SK-N-SH treated with all-trans-retinoic acid at 6 μM for 48 hours (cell line): ENCODE measurements at regions not wholly inside any gene's neighbourhood (a gene's known extent, or its start where the extent isn't known, plus 50 kb on each side); places are given as distances from the start of the nearest gene placed in this dataset.

ENCODE experiments used
- ARNTL ChIP-seq: fragments of 450-650 bp; formaldehyde crosslinking; IDR thresholded peaks from 2 replicates; pipeline ENCODE4 v1.5.0; 2020; ENCODE audit warnings: low read depth, mild to moderate bottlenecking, moderate library complexity, borderline replicate concordance
- BACH2 ChIP-seq: fragments of 250-450 bp; sonication (Bioruptor Pico); IDR thresholded peaks from 2 replicates; pipeline ENCODE4 v1.9.0; 2021; ENCODE audit warnings: mild to moderate bottlenecking, borderline replicate concordance
- CSDC2 ChIP-seq: fragments of 250-450 bp; sonication (Bioruptor Pico); IDR thresholded peaks from 2 replicates; pipeline ENCODE4 v1.5.0; 2020; ENCODE audit warnings: mild to moderate bottlenecking, moderate library complexity
- PATZ1 ChIP-seq: fragments of 250-450 bp; sonication (Bioruptor Pico); IDR thresholded peaks from 2 replicates; pipeline ENCODE4 v1.8.0; 2020; ENCODE audit warnings: mild to moderate bottlenecking, moderate library complexity, borderline replicate concordance
- SNAI2 ChIP-seq: fragments of 250-450 bp; sonication (Bioruptor Pico); IDR thresholded peaks from 2 replicates; pipeline ENCODE4 v1.5.0; 2020; ENCODE audit warnings: mild to moderate bottlenecking, moderate library complexity
- TOX ChIP-seq: fragments of 250-450 bp; sonication (Bioruptor Pico); IDR thresholded peaks from 2 replicates; pipeline ENCODE4 v1.8.0; 2021; ENCODE audit warnings: mild to moderate bottlenecking, moderate library complexity, borderline replicate concordance
- ZFP30 ChIP-seq: fragments of 450-650 bp; formaldehyde crosslinking; IDR thresholded peaks from 2 replicates; pipeline ENCODE4 v1.5.0; 2022; ENCODE audit warnings: mild to moderate bottlenecking, moderate library complexity
- ZNF565 ChIP-seq: fragments of 450-650 bp; formaldehyde crosslinking; conservative IDR thresholded peaks from 2 replicates; pipeline ENCODE4 v1.5.0; 2020; ENCODE audit warnings: low read depth, mild to moderate bottlenecking, moderate library complexity
- ZNF70 ChIP-seq: fragments of 450-650 bp; formaldehyde crosslinking; IDR thresholded peaks from 2 replicates; pipeline ENCODE4 v1.5.0; 2020; ENCODE audit warnings: mild to moderate bottlenecking, moderate library complexity
- TF ChIP-seq, protein P1 (sequence below): fragments of 250-450 bp; sonication (Bioruptor Pico); IDR thresholded peaks from 2 replicates; pipeline ENCODE4 v1.5.1; 2021; ENCODE audit warnings: mild to moderate bottlenecking, moderate library complexity
- TF ChIP-seq, protein P2 (sequence below): fragments of 250-450 bp; sonication (Bioruptor Pico); IDR thresholded peaks from 2 replicates; pipeline ENCODE4 v1.5.0; 2020; ENCODE audit warnings: mild to moderate bottlenecking, moderate library complexity

DNA sequence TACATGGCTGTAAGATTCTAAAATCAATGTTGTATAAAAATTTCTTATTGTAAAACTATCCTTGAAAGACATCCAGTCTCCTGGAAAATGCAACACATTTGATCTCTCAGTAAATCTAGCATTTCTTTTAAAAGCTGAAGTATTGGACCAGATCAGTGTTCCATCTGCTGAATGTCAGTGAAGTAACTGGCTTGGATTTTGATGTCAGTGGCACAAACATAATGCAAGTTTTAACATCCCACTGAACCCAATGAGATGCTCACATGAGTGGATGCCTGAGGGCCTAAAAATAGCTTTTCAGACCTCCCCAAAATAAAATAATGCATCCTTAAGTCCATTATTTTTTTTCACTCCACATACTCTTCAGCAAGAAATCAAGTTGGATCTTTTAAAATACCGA is 1432.2 kb downstream of the MRPL39 start:
- TF ChIP-seq ARNTL (no peak), PATZ1 (CRISPR knock-in tag) (no peak), ZNF565 (CRISPR knock-in tag) (no peak), TOX (CRISPR knock-in tag) (no peak), ZFP30 (CRISPR knock-in tag) (no peak), BACH2 (no peak), ZNF70 (CRISPR knock-in tag) (no peak), CSDC2 (CRISPR knock-in tag) (no peak), SNAI2 (CRISPR knock-in tag) (no peak)
- TF ChIP-seq, protein P1, sequence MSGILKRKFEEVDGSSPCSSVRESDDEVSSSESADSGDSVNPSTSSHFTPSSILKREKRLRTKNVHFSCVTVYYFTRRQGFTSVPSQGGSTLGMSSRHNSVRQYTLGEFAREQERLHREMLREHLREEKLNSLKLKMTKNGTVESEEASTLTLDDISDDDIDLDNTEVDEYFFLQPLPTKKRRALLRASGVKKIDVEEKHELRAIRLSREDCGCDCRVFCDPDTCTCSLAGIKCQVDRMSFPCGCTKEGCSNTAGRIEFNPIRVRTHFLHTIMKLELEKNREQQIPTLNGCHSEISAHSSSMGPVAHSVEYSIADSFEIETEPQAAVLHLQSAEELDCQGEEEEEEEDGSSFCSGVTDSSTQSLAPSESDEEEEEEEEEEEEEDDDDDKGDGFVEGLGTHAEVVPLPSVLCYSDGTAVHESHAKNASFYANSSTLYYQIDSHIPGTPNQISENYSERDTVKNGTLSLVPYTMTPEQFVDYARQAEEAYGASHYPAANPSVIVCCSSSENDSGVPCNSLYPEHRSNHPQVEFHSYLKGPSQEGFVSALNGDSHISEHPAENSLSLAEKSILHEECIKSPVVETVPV (CRISPR knock-in tag), result no peak
- TF ChIP-seq, protein P2, sequence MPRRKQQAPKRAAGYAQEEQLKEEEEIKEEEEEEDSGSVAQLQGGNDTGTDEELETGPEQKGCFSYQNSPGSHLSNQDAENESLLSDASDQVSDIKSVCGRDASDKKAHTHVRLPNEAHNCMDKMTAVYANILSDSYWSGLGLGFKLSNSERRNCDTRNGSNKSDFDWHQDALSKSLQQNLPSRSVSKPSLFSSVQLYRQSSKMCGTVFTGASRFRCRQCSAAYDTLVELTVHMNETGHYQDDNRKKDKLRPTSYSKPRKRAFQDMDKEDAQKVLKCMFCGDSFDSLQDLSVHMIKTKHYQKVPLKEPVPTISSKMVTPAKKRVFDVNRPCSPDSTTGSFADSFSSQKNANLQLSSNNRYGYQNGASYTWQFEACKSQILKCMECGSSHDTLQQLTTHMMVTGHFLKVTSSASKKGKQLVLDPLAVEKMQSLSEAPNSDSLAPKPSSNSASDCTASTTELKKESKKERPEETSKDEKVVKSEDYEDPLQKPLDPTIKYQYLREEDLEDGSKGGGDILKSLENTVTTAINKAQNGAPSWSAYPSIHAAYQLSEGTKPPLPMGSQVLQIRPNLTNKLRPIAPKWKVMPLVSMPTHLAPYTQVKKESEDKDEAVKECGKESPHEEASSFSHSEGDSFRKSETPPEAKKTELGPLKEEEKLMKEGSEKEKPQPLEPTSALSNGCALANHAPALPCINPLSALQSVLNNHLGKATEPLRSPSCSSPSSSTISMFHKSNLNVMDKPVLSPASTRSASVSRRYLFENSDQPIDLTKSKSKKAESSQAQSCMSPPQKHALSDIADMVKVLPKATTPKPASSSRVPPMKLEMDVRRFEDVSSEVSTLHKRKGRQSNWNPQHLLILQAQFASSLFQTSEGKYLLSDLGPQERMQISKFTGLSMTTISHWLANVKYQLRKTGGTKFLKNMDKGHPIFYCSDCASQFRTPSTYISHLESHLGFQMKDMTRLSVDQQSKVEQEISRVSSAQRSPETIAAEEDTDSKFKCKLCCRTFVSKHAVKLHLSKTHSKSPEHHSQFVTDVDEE (CRISPR knock-in tag), result no peak
